ENCODE measurements at regions not wholly inside any gene's neighbourhood (a gene's known extent, or its start where the extent isn't known, plus 50 kb on each side); places are given as distances from the start of the nearest gene placed in this dataset.

GRCh38 chr2:126828051-126828450 lies 70.6 kb upstream of the TEX51 start:
- dilution Hi-C loops (cut with MboI; ENCODE audit: extremely low pct_ligation_motif_present, low sequenced_read_pairs): no loop called here
- Histone ChIP-seq H3K9ac (ENCODE audit: control insufficient read depth, extremely low read depth, insufficient read depth, low read length) (no peak overlapping the region), H2AFZ (ENCODE audit: control insufficient read depth, low read length) (no peak overlapping the region), H3K4me1 (ENCODE audit: control insufficient read depth, extremely low read depth, insufficient read depth, low read length) (no peaks in the 10 kb centered on the region), H4K20me1 (ENCODE audit: control insufficient read depth, extremely low read depth, insufficient read depth, low read length) (no peaks in the 10 kb centered on the region), H3K9me1 (ENCODE audit: control insufficient read depth, extremely low read depth, insufficient read depth, low read length) (no peaks in the 10 kb centered on the region), H3K79me2 (ENCODE audit: control insufficient read depth, insufficient read depth, low read length) (no peaks in the 10 kb centered on the region), H3K27me3 (ENCODE audit: control insufficient read depth, extremely low read depth, insufficient read depth, low read length) (no peaks in the 10 kb centered on the region), H3K4me3 (ENCODE audit: control insufficient read depth in 2 of 3, extremely low read depth in 1 of 3, insufficient read depth in 2 of 3, low read depth in 1 of 3, low read length in 3 of 3) (no peak overlapping the region), H3K4me2 (ENCODE audit: control insufficient read depth, extremely low read depth, insufficient read depth, low read depth, low read length) (no peak overlapping the region), H3K36me3 (ENCODE audit: control insufficient read depth in 2 of 2, extremely low read depth in 1 of 2, insufficient read depth in 2 of 2, low read length in 2 of 2) (no peaks in the 10 kb centered on the region), H3K27ac (ENCODE audit: control insufficient read depth, insufficient read depth, low read length) (no peak overlapping the region), H3K9me3 (ENCODE audit: control insufficient read depth, low read depth, low read length) (no peaks in the 10 kb centered on the region)
- DNase-seq (ENCODE audit: low read depth, low spot score) (no peak), FAIRE-seq (no peak)
- TF ChIP-seq CTCF (optimal IDR thresholded peaks at IDR 0.05 in 1 of 3, IDR thresholded peaks at IDR 0.05 in 1 of 3, conservative IDR thresholded peaks at IDR 0.05 in 1 of 3; ENCODE audit: extremely low read depth in 1 of 3, insufficient read depth in 2 of 3, low read length in 3 of 3): no peak

- Histone ChIP-seq H4K20me1 (ENCODE audit: control insufficient read depth, extremely low read depth, insufficient read depth, low read length) (no peaks in the 10 kb centered on the region), H3K9ac (ENCODE audit: control insufficient read depth, extremely low read depth, insufficient read depth, low read length) (no peak overlapping the region), H3K27me3 (ENCODE audit: control insufficient read depth, extremely low read depth, insufficient read depth, low read length) (no peaks in the 10 kb centered on the region), H3K9me3 (ENCODE audit: control insufficient read depth, low read depth, low read length) (no peaks in the 10 kb centered on the region), H3K4me3 (ENCODE audit: control insufficient read depth in 2 of 3, extremely low read depth in 1 of 3, insufficient read depth in 2 of 3, low read depth in 1 of 3, low read length in 3 of 3) (no peak overlapping the region), H3K27ac (ENCODE audit: control insufficient read depth, insufficient read depth, low read length) (no peak overlapping the region), H3K9me1 (ENCODE audit: control insufficient read depth, extremely low read depth, insufficient read depth, low read length) (no peaks in the 10 kb centered on the region), H3K4me2 (ENCODE audit: control insufficient read depth, extremely low read depth, insufficient read depth, low read depth, low read length) (no peak overlapping the region), H3K36me3 (ENCODE audit: control insufficient read depth in 2 of 2, extremely low read depth in 1 of 2, insufficient read depth in 2 of 2, low read length in 2 of 2) (no peaks in the 10 kb centered on the region), H3K4me1 (ENCODE audit: control insufficient read depth, extremely low read depth, insufficient read depth, low read length) (no peaks in the 10 kb centered on the region), H3K79me2 (ENCODE audit: control insufficient read depth, insufficient read depth, low read length) (no peaks in the 10 kb centered on the region), H2AFZ (ENCODE audit: control insufficient read depth, low read length) (no peak overlapping the region)
- FAIRE-seq (no peak), DNase-seq (ENCODE audit: low read depth, low spot score) (no peak)
- dilution Hi-C loops (cut with MboI; ENCODE audit: extremely low pct_ligation_motif_present, low sequenced_read_pairs): no loop called here
- no peak for TF ChIP-seq EZH2 (IDR thresholded peaks at IDR 0.05; ENCODE audit: low read length)
- TF ChIP-seq CTCF (optimal IDR thresholded peaks at IDR 0.05 in 1 of 3, IDR thresholded peaks at IDR 0.05 in 1 of 3, conservative IDR thresholded peaks at IDR 0.05 in 1 of 3; ENCODE audit: extremely low read depth in 1 of 3, insufficient read depth in 2 of 3, low read length in 3 of 3): no peak
Observed at GRCh38 chr2:126828491-126828890, 70.2 kb upstream of the TEX51 start.

Measured in keratinocyte (primary cell).